ENCODE measurements at regions not wholly inside any gene's neighbourhood (a gene's known extent, or its start where the extent isn't known, plus 50 kb on each side); places are given as distances from the start of the nearest gene placed in this dataset.
A peak's percentile ranks its signal among the peaks of the same experiment; 100 is the strongest.

GRCh38 chr13:33640832-33641231, 177.1 kb upstream of the RFC3 start:
- no peak overlapping the region for H3K27ac ChIP-seq (ENCODE audit: low read depth, low read length, poor library complexity, severe bottlenecking)
- ChIA-PET CTCF (no interaction called here), POLR2A (ENCODE audit: low non-redundant PET) (no interaction called here)
- H3K9me3 ChIP-seq (ENCODE audit: low read depth, low read length, poor library complexity, severe bottlenecking), result no peaks in the 10 kb centered on the region
- H3K4me1 ChIP-seq (ENCODE audit: insufficient read depth, low read length, poor library complexity, severe bottlenecking), result peaks cover 11% of the 10 kb centered on the region
- no TSS peak for BruUV-seq (replicated peaks)
- TF ChIP-seq CTCF (conservative IDR thresholded peaks at IDR 0.05; ENCODE audit: low read depth, low read length), result no peak
- no peak for TF ChIP-seq EZH2 (IDR thresholded peaks at IDR 0.05; ENCODE audit: borderline replicate concordance, low read depth, low read length, poor library complexity, severe bottlenecking)
- H3K36me3 ChIP-seq (ENCODE audit: insufficient read depth, low read length, poor library complexity, severe bottlenecking), result no peaks in the 10 kb centered on the region
- intact Hi-C loops (cut with micrococcal nuclease; ENCODE audit: unreplicated experiment), result no loop called here
- no peak overlapping the region for H3K4me3 ChIP-seq (ENCODE audit: low read depth, low read length, poor library complexity, severe bottlenecking)
- DNase-seq (ENCODE audit: low spot score), result no peak
- no peaks in the 10 kb centered on the region for H3K27me3 ChIP-seq (replicated peaks; ENCODE audit: insufficient read depth, low read depth, low read length, poor library complexity)

- ChIA-PET POLR2A (ENCODE audit: low non-redundant PET) (no interaction called here), CTCF (interaction anchor here (0.6 kb wide), 1 partner anchor 81 kb away, joined by 3 read pairs; no protein-coding TSS in a partner anchor)
- H3K27ac ChIP-seq (ENCODE audit: low read depth, low read length, poor library complexity, severe bottlenecking), result no peak overlapping the region
- H3K9me3 ChIP-seq (ENCODE audit: low read depth, low read length, poor library complexity, severe bottlenecking), result no peaks in the 10 kb centered on the region
- TF ChIP-seq EZH2 (IDR thresholded peaks at IDR 0.05; ENCODE audit: borderline replicate concordance, low read depth, low read length, poor library complexity, severe bottlenecking) (no peak), CTCF (conservative IDR thresholded peaks at IDR 0.05; ENCODE audit: low read depth, low read length) (no peak)
- no peaks in the 10 kb centered on the region for H3K36me3 ChIP-seq (ENCODE audit: insufficient read depth, low read length, poor library complexity, severe bottlenecking)
- no peaks in the 10 kb centered on the region for H3K4me1 ChIP-seq (ENCODE audit: insufficient read depth, low read length, poor library complexity, severe bottlenecking)
- no peak overlapping the region for H3K4me3 ChIP-seq (ENCODE audit: low read depth, low read length, poor library complexity, severe bottlenecking)
- intact Hi-C loops (cut with micrococcal nuclease; ENCODE audit: unreplicated experiment), result no loop called here
- no TSS peak for BruUV-seq (replicated peaks)
- peak; percentile 16 for DNase-seq (ENCODE audit: low spot score)
- H3K27me3 ChIP-seq (replicated peaks; ENCODE audit: insufficient read depth, low read depth, low read length, poor library complexity), result no peaks in the 10 kb centered on the region
These were observed 175.4 kb upstream of the RFC3 start for GRCh38 chr13:33642374-33643065.

GRCh38 chr13:33644581-33645543, 173.1 kb upstream of the RFC3 start:
- no peak overlapping the region for H3K27ac ChIP-seq (ENCODE audit: low read depth, low read length, poor library complexity, severe bottlenecking)
- ChIA-PET CTCF (no interaction called here), POLR2A (ENCODE audit: low non-redundant PET) (no interaction called here)
- no peaks in the 10 kb centered on the region for H3K36me3 ChIP-seq (ENCODE audit: insufficient read depth, low read length, poor library complexity, severe bottlenecking)
- H3K27me3 ChIP-seq (replicated peaks; ENCODE audit: insufficient read depth, low read depth, low read length, poor library complexity), result no peaks in the 10 kb centered on the region
- no peak for DNase-seq (ENCODE audit: low spot score)
- intact Hi-C loops (cut with micrococcal nuclease; ENCODE audit: unreplicated experiment), result no loop called here
- no TSS peak for BruUV-seq (replicated peaks)
- no peak overlapping the region for H3K4me3 ChIP-seq (ENCODE audit: low read depth, low read length, poor library complexity, severe bottlenecking)
- no peaks in the 10 kb centered on the region for H3K9me3 ChIP-seq (ENCODE audit: low read depth, low read length, poor library complexity, severe bottlenecking)
- H3K4me1 ChIP-seq (ENCODE audit: insufficient read depth, low read length, poor library complexity, severe bottlenecking), result no peaks in the 10 kb centered on the region
- TF ChIP-seq EZH2 (IDR thresholded peaks at IDR 0.05; ENCODE audit: borderline replicate concordance, low read depth, low read length, poor library complexity, severe bottlenecking), result no peak
- TF ChIP-seq CTCF (conservative IDR thresholded peaks at IDR 0.05; ENCODE audit: low read depth, low read length), result no peak
